ENCODE measurements at regions not wholly inside any gene's neighbourhood (a gene's known extent, or its start where the extent isn't known, plus 50 kb on each side); places are given as distances from the start of the nearest gene placed in this dataset.

DNA sequence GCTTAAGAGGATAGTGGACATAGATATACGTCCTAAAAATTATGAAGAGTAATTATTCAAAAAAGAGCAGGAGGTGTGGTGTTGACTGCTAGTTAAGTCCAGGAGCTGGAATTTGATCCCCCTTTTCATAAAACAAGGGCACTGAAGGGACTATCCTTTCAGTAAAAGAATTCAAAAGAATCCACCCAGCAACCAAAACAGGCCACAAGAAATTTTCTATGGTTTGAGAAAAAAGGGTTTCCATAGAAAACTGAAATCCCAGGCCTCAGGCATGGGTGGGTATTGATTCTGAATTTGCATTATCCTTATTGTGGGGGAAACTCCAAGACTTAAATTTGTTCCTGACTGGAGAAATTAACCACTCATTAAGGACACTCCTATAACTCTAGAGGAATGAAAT, 269.0 kb upstream of the MPDZ start:
- TF ChIP-seq CTCF (optimal IDR thresholded peaks at IDR 0.05 in 1 of 3, IDR thresholded peaks at IDR 0.05 in 1 of 3, conservative IDR thresholded peaks at IDR 0.05 in 1 of 3; ENCODE audit: extremely low read depth in 1 of 3, insufficient read depth in 2 of 3, low read length in 3 of 3) (no peak), EZH2 (IDR thresholded peaks at IDR 0.05; ENCODE audit: low read length) (no peak)

Data from keratinocyte (primary cell).